ENCODE measurements at regions not wholly inside any gene's neighbourhood (a gene's known extent, or its start where the extent isn't known, plus 50 kb on each side); places are given as distances from the start of the nearest gene placed in this dataset.

DNA sequence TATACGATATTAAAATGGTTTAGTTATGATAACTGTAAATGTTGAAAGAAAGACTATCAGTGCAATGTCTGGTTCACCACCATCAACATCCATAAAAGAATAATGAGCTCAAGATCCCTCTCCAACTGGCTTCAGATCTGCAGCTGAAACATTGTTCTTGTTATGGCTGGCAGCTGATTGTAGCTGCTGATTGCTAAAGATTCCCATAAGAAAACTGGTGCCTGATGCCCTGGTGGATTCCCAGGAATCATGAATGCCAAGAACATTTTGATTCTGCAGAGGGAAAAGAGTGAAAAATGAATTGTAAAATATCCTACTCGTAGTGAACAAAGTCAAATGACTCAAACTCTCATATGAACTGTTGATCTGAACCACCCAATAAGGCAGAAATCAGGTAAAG, 1160.2 kb downstream of the EPHA7 start:
- no peak for TF ChIP-seq CTCF (optimal IDR thresholded peaks at IDR 0.05 in 1 of 3, IDR thresholded peaks at IDR 0.05 in 1 of 3, conservative IDR thresholded peaks at IDR 0.05 in 1 of 3; ENCODE audit: extremely low read depth in 1 of 3, insufficient read depth in 2 of 3, low read length in 3 of 3)
- no peak for TF ChIP-seq EZH2 (IDR thresholded peaks at IDR 0.05; ENCODE audit: low read length)

Data from keratinocyte (primary cell).